ENCODE measurements at regions not wholly inside any gene's neighbourhood (a gene's known extent, or its start where the extent isn't known, plus 50 kb on each side); places are given as distances from the start of the nearest gene placed in this dataset.

GRCh38 chr18:73917046-73917445, 230.6 kb downstream of the FBXO15 start:
- TF ChIP-seq POLR2A (IDR thresholded peaks at IDR 0.05) = no peak
- TF ChIP-seq POLR2AphosphoS5 (IDR thresholded peaks at IDR 0.05) = no peak
- no peak for TF ChIP-seq CTCF (IDR thresholded peaks at IDR 0.05)
- TF ChIP-seq EP300 (IDR thresholded peaks at IDR 0.05) = no peak

Data from gastroesophageal sphincter (tissue), 3 donors.